Tibial nerve (tissue), 4 donors: ENCODE measurements at regions not wholly inside any gene's neighbourhood (a gene's known extent, or its start where the extent isn't known, plus 50 kb on each side); places are given as distances from the start of the nearest gene placed in this dataset.

Experiments
- DNase-seq, 2 donors: peaks; one replicate each; pipeline ENCODE4 v3.0.0-alpha.2; 2019; ENCODE audit warnings: low spot score in 2 of 2
- H3K27ac ChIP-seq, 4 donors: fragments of 200-600 bp; sonication (generic) in 3 of 4; one replicate each; pipeline ENCODE4 v1.5.1; 2017 to 2019; ENCODE audit warnings: mild to moderate bottlenecking in 1 of 4
- H3K27me3 ChIP-seq, 2 donors: fragments of 200-600 bp; sonication (generic) in 1 of 2; one replicate each; pipeline versions ENCODE4 v1.5.1 to v1.6.0; 2017 to 2019
- H3K36me3 ChIP-seq, 3 donors: fragments of 200-600 bp; sonication (generic); one replicate each; pipeline ENCODE4 v1.5.1; 2018 to 2019
- H3K4me1 ChIP-seq, 4 donors: fragments of 200-600 bp; sonication (generic) in 3 of 4; one replicate each; pipeline ENCODE4 v1.5.1; 2017 to 2019
- H3K4me3 ChIP-seq, 4 donors: fragments of 200-600 bp; sonication (generic) in 3 of 4; one replicate each; pipeline ENCODE4 v1.5.1; 2017 to 2019; ENCODE audit warnings: mild to moderate bottlenecking in 1 of 4, moderate library complexity in 1 of 4
- H3K9me3 ChIP-seq, 4 donors: fragments of 200-600 bp; sonication (generic) in 3 of 4; one replicate each; pipeline ENCODE4 v1.5.1; 2017 to 2019
- EP300 ChIP-seq, 2 donors: sonication (generic); formaldehyde crosslinking; IDR thresholded peaks; one replicate each; pipeline ENCODE4 v1.6.1; 2017; ENCODE audit warnings: antibody characterized with exemption in 2 of 2, mild to moderate bottlenecking in 1 of 2
- POLR2A ChIP-seq, 2 donors: fragments of 450-650 bp; IDR thresholded peaks; one replicate each; pipeline ENCODE4 v1.6.1; 2017; ENCODE audit warnings: antibody characterized with exemption in 2 of 2, mild to moderate bottlenecking in 2 of 2, moderate library complexity in 2 of 2
- WGBS, 2 donors: methylation state at CpG; one replicate each; pipeline ENCODE4 v1.1.5; 2018; 5-methylcytosine and 5-hydroxymethylcytosine counted together
- TF ChIP-seq, protein P1 (sequence below), 5 experiments: fragments of 200-600 bp in 3 of 5; fragments of 450-650 bp in 2 of 5; sonication (generic) in 3 of 5; IDR thresholded peaks; one replicate each; pipeline ENCODE4 v1.5.1; 2016 to 2019; ENCODE audit warnings: antibody characterized with exemption in 5 of 5, mild to moderate bottlenecking in 3 of 5, moderate library complexity in 2 of 5

DNA sequence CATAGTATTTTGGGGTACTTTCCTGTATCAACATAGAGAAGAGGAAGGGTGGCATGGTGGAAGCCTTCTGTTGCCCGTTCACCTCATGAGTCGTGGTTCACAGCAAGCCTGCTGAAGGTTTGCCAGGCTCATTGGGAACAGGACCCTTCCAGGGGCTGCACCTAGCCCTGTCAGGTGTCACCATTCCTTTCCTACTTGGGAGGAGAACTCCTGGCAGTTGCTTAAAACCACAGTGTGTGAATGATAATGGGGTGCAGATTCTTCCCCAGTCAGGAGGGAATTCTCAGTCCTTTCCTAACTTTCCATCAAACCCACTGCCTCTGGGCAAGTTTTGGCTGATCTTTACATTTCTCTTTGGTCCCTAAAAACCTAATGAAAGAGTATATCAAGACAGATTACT is 99.4 kb upstream of the CTNND2 start:
- TF ChIP-seq, protein P1, sequence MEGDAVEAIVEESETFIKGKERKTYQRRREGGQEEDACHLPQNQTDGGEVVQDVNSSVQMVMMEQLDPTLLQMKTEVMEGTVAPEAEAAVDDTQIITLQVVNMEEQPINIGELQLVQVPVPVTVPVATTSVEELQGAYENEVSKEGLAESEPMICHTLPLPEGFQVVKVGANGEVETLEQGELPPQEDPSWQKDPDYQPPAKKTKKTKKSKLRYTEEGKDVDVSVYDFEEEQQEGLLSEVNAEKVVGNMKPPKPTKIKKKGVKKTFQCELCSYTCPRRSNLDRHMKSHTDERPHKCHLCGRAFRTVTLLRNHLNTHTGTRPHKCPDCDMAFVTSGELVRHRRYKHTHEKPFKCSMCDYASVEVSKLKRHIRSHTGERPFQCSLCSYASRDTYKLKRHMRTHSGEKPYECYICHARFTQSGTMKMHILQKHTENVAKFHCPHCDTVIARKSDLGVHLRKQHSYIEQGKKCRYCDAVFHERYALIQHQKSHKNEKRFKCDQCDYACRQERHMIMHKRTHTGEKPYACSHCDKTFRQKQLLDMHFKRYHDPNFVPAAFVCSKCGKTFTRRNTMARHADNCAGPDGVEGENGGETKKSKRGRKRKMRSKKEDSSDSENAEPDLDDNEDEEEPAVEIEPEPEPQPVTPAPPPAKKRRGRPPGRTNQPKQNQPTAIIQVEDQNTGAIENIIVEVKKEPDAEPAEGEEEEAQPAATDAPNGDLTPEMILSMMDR (IDR thresholded peaks at IDR 0.05) = no peak
- TF ChIP-seq EP300 (IDR thresholded peaks at IDR 0.05) (no peak), POLR2A (IDR thresholded peaks at IDR 0.05) (no peak)
- no peaks in the 10 kb centered on the region for H3K36me3 ChIP-seq
- no peak overlapping the region for H3K27ac ChIP-seq
- no peak overlapping the region for H3K4me3 ChIP-seq
- H3K27me3 ChIP-seq = no peaks in the 10 kb centered on the region
- WGBS, 2 donors = 60 to 67% methylated on average over 2 of the region's 2 CpGs
- no peaks in the 10 kb centered on the region for H3K9me3 ChIP-seq
- DNase-seq = no peak
- no peaks in the 10 kb centered on the region for H3K4me1 ChIP-seq

DNA sequence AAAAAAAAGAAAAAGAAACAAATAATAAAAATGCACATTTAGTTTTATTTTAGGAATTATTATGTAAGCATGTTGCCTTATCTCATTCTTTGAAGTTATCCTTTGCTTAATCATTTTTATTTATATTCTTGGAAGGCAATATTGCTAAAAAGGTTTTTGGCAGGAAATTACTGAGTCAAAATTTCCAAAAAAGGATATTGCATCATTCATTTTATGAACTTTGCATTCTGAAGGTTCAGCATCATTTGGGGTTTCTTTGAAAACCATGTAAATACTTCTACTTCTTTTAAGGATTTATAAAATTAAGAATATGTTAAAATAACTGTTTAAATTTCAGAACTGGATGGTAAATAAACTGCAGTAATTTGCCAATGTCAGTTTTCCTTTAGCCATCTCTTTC is 94.2 kb upstream of the CTNND2 start:
- no peaks in the 10 kb centered on the region for H3K36me3 ChIP-seq

DNA sequence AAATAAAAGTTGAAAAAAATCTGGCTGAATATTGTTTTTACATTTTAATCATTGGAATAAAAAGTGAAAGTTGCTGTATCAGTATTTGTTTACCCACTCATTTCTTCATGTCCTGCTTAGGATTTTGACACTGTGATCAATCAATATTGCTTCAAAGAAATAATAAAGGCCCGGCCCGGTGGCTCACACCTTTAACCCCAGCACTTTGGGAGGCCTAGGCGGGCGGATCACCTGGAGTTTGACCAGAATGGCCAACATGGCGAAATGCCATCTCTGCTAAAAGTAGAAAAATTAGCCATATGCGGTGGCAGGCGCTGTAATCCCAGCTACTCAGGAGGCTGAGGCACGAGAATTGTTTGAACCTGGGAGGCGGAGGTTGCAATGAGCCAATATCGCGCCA is 93.7 kb upstream of the CTNND2 start:
- 94 to 96% methylated on average over 11 of the region's 11 CpGs for WGBS, 2 donors
- H3K9me3 ChIP-seq = peaks cover 0 to 3% (median 0%) of the 10 kb centered on the region in 4 donors
- H3K36me3 ChIP-seq = no peaks in the 10 kb centered on the region
- no peak for DNase-seq
- TF ChIP-seq POLR2A (IDR thresholded peaks at IDR 0.05) = no peak
- TF ChIP-seq, protein P1 (IDR thresholded peaks at IDR 0.05) = no peak
- TF ChIP-seq EP300 (IDR thresholded peaks at IDR 0.05) = no peak
- H3K27ac ChIP-seq = no peak overlapping the region
- no peaks in the 10 kb centered on the region for H3K4me1 ChIP-seq
- H3K27me3 ChIP-seq = no peaks in the 10 kb centered on the region
- no peak overlapping the region for H3K4me3 ChIP-seq

More for the DNA sequence above, 94.2 kb upstream of the CTNND2 start:
- H3K4me3 ChIP-seq = no peak overlapping the region
- TF ChIP-seq, protein P1 (IDR thresholded peaks at IDR 0.05) = no peak
- no peak for TF ChIP-seq POLR2A (IDR thresholded peaks at IDR 0.05)
- TF ChIP-seq EP300 (IDR thresholded peaks at IDR 0.05) = no peak
- no peak overlapping the region for H3K27ac ChIP-seq
- H3K4me1 ChIP-seq = no peaks in the 10 kb centered on the region
- peaks cover 0 to 3% (median 0%) of the 10 kb centered on the region in 4 donors for H3K9me3 ChIP-seq
- no peak for DNase-seq
- H3K27me3 ChIP-seq = no peaks in the 10 kb centered on the region

DNA sequence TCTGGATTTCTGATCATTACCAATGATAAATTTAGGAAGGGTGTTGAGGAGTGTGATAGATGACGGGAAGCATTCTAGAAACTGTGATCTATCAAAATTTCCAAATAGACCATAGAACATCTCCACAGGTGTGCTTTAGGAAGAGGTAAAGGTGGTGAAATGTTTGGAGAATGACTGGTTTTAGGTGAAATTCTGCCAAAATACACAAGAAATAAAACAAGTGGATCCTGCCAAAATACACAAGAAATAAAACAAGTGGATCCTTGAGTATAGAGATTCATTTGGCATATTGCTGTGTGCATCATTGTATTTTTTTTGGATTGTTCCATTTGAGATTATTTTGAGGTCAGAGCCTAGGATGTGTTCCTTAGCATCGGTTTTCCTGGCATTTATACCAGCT is 88.3 kb upstream of the CTNND2 start:
- Histone ChIP-seq H3K4me3 (no peak overlapping the region), H3K9me3 (peaks cover 0 to 3% (median 0%) of the 10 kb centered on the region in 4 donors), H3K27ac (no peak overlapping the region), H3K27me3 (no peaks in the 10 kb centered on the region), H3K4me1 (no peaks in the 10 kb centered on the region), H3K36me3 (no peaks in the 10 kb centered on the region)
- no peak for DNase-seq
- 80 to 83% methylated on average over 2 of the region's 2 CpGs for WGBS, 2 donors
- TF ChIP-seq EP300 (IDR thresholded peaks at IDR 0.05) (no peak), POLR2A (IDR thresholded peaks at IDR 0.05) (no peak)
- TF ChIP-seq, protein P1 (IDR thresholded peaks at IDR 0.05) = no peak

DNA sequence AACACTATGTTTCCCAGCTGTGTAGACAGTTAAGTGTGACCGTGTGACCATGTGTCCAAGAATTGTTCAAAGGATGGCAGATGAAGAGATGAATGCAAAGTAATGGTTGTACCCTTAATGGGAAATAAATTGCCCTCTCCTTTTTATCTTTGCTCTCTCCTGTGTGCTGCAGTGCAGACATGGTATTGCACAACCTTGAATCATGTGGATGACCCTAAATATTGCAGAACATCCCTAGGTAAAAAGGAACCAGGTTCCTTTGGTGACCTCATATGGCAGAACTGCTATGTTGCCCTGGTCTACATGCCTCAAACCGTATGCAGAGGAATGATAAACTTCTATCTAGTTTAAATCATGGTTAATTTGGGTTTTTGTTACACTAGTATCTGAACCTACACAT is 81.7 kb upstream of the CTNND2 start:
- Histone ChIP-seq H3K4me3 (no peak overlapping the region), H3K27me3 (no peaks in the 10 kb centered on the region), H3K9me3 (no peaks in the 10 kb centered on the region), H3K36me3 (no peaks in the 10 kb centered on the region), H3K27ac (no peak overlapping the region), H3K4me1 (no peaks in the 10 kb centered on the region)
- WGBS, 2 donors = 79 to 84% methylated on average over 2 of the region's 2 CpGs
- no peak for TF ChIP-seq POLR2A (IDR thresholded peaks at IDR 0.05)
- DNase-seq = no peak

DNA sequence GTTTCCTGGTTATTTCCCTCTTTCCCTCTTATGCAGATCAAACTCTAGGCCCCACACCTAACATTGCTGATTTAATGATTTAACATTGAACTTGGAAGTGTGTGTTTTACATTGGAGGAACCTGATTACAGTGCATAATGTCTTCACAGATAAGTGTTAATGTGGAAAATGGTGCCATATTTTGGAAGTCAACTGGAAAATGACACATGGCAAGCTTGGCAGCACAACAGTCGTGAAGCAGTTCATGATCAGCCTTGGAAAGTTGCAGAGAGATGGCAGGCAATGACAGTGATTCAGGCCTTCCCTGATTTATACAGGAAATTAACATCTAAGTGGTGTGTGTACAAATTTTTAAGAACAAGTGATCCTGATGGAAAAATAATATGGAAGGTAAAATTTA is 80.0 kb upstream of the CTNND2 start:
- TF ChIP-seq, protein P1 (IDR thresholded peaks at IDR 0.05) = no peak
- TF ChIP-seq POLR2A (IDR thresholded peaks at IDR 0.05) (no peak), EP300 (IDR thresholded peaks at IDR 0.05) (no peak)
- DNase-seq = no peak
- Histone ChIP-seq H3K4me1 (no peaks in the 10 kb centered on the region), H3K27ac (no peak overlapping the region), H3K9me3 (no peaks in the 10 kb centered on the region), H3K27me3 (no peaks in the 10 kb centered on the region), H3K4me3 (no peak overlapping the region), H3K36me3 (no peaks in the 10 kb centered on the region)
- WGBS, 2 donors = 81 to 86% methylated on average over 1 of the region's 1 CpG
